Adrenal gland (tissue), 5 donors: ENCODE measurements at regions not wholly inside any gene's neighbourhood (a gene's known extent, or its start where the extent isn't known, plus 50 kb on each side); places are given as distances from the start of the nearest gene placed in this dataset.

Experiments used
- CTCF ChIP-seq, 6 experiments: fragments of 450-650 bp in 4 of 6; fragments of 200-600 bp in 2 of 6; sonication (generic) in 1 of 6; IDR thresholded peaks; 1 replicate in 5 of 6; 2 replicates in 1 of 6; pipeline versions ENCODE4 v1.5.1 to v1.8.0; 2016 to 2021; ENCODE audit warnings: antibody characterized with exemption in 6 of 6, mild to moderate bottlenecking in 2 of 6, moderate library complexity in 1 of 6
- POLR2A ChIP-seq, 2 donors: fragments of 450-650 bp; IDR thresholded peaks; one replicate each; pipeline ENCODE4 v1.6.1; 2017; ENCODE audit warnings: antibody characterized with exemption in 2 of 2, mild to moderate bottlenecking in 2 of 2, moderate library complexity in 1 of 2
- donor health status: DM: no; HTN: no; CAD: no.

- TF ChIP-seq POLR2A (IDR thresholded peaks at IDR 0.05): no peak
- TF ChIP-seq CTCF (IDR thresholded peaks at IDR 0.05): no peak
Observed at GRCh38 chr22:25362883-25363240, 143.4 kb downstream of the CRYBB2 start.
